SK-N-SH treated with all-trans-retinoic acid at 6 μM for 48 hours (cell line): ENCODE measurements at regions not wholly inside any gene's neighbourhood (a gene's known extent, or its start where the extent isn't known, plus 50 kb on each side); places are given as distances from the start of the nearest gene placed in this dataset.

Experiments
- BACH2 ChIP-seq: fragments of 250-450 bp; sonication (Bioruptor Pico); IDR thresholded peaks from 2 replicates; pipeline ENCODE4 v1.9.0; 2021; ENCODE audit warnings: mild to moderate bottlenecking, borderline replicate concordance
- ESRRG ChIP-seq: fragments of 250-450 bp; sonication (Bioruptor Pico); IDR thresholded peaks from 2 replicates; pipeline ENCODE4 v1.6.1; 2021; ENCODE audit warnings: mild to moderate bottlenecking
- PATZ1 ChIP-seq: fragments of 250-450 bp; sonication (Bioruptor Pico); IDR thresholded peaks from 2 replicates; pipeline ENCODE4 v1.8.0; 2020; ENCODE audit warnings: mild to moderate bottlenecking, moderate library complexity, borderline replicate concordance
- POU6F1 ChIP-seq: fragments of 250-450 bp; sonication (Bioruptor Pico); IDR thresholded peaks from 2 replicates; pipeline ENCODE4 v1.8.0; 2021; ENCODE audit warnings: low read depth, mild to moderate bottlenecking, moderate library complexity, borderline replicate concordance
- SNAI2 ChIP-seq: fragments of 250-450 bp; sonication (Bioruptor Pico); IDR thresholded peaks from 2 replicates; pipeline ENCODE4 v1.5.0; 2020; ENCODE audit warnings: mild to moderate bottlenecking, moderate library complexity
- ZFP3 ChIP-seq: fragments of 250-450 bp; sonication (Bioruptor Pico); IDR thresholded peaks from 2 replicates; pipeline ENCODE4 v1.5.0; 2020; ENCODE audit warnings: mild to moderate bottlenecking, moderate library complexity

- TF ChIP-seq POU6F1 (no peak), BACH2 (no peak), SNAI2 (CRISPR knock-in tag) (no peak), PATZ1 (no peak), ZFP3 (CRISPR knock-in tag) (no peak), ESRRG (CRISPR knock-in tag) (no peak)
These were observed 185.0 kb upstream of the KCNK2 start for GRCh38 chr1:214897581-214897980.
